ENCODE measurements at regions not wholly inside any gene's neighbourhood (a gene's known extent, or its start where the extent isn't known, plus 50 kb on each side); places are given as distances from the start of the nearest gene placed in this dataset.

GRCh38 chr3:89713196-89713595, 605.8 kb downstream of the EPHA3 start:
- TF ChIP-seq POLR2A (IDR thresholded peaks at IDR 0.05) (no peak), CTCF (IDR thresholded peaks at IDR 0.05) (no peak)
